ENCODE measurements at regions not wholly inside any gene's neighbourhood (a gene's known extent, or its start where the extent isn't known, plus 50 kb on each side); places are given as distances from the start of the nearest gene placed in this dataset.
A peak's percentile ranks its signal among the peaks of the same experiment; 100 is the strongest.

DNA sequence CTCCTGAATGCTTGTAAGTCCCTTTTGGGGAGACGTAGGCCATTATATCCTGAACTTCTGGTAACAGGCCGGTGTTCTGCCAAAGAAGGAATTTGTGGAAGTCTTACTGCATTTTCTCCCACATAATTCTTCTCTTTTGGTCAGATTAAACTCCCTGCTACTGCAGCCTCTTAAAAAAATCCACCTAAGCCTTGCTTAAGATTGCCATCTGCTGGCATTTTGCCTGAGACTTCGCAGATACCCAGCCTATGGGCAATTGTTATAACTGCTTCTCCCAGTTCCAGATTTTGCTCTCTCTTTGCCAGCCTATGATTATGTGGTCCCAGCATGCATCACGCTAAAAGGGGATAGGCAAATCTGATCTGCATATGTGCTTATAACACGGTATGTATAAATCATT, 391.6 kb upstream of the CHD1 start:
- WGBS (ENCODE audit: extremely low coverage, insufficient read length, low lambda C conversion rate), result no CpG with 5 or more reads among the region's 5 CpGs
- Histone ChIP-seq H3K27ac (ENCODE audit: insufficient read length, low read depth, low read length) (no peak overlapping the region), H3K56ac (ENCODE audit: insufficient read length, low read depth, low read length) (no peak overlapping the region), H3K79me1 (ENCODE audit: insufficient read depth, low read depth, low read length, poor library complexity, severe bottlenecking) (no peaks in the 10 kb centered on the region), H3K18ac (ENCODE audit: insufficient read length, low read depth, low read length) (no peak overlapping the region), H2AK5ac (ENCODE audit: insufficient read length, low read length) (no peak overlapping the region), H2BK12ac (ENCODE audit: insufficient read length, low read depth, low read length) (no peak overlapping the region), H3K23ac (ENCODE audit: insufficient read length, low read depth, low read length) (no peak overlapping the region), H4K20me1 (ENCODE audit: control insufficient read depth, insufficient read depth, insufficient read length) (no peaks in the 10 kb centered on the region), H3K9me3 (ENCODE audit: control insufficient read depth, low read depth, low read length) (no peaks in the 10 kb centered on the region), H2BK5ac (ENCODE audit: insufficient read length, low read length) (no peak overlapping the region), H3K23me2 (ENCODE audit: insufficient read length, low read depth, low read length, poor library complexity, severe bottlenecking) (no peaks in the 10 kb centered on the region), H3T11ph (ENCODE audit: low read length) (no peak overlapping the region), H3K4me1 (ENCODE audit: insufficient read depth, low read length) (no peaks in the 10 kb centered on the region), H3K4ac (ENCODE audit: low read depth, low read length) (no peak overlapping the region), H2BK120ac (ENCODE audit: low read depth, low read length, poor library complexity, severe bottlenecking) (no peak overlapping the region), H2BK20ac (ENCODE audit: low read depth, low read length, poor library complexity, severe bottlenecking) (no peak overlapping the region), H3K79me2 (ENCODE audit: insufficient read depth, low read length) (no peaks in the 10 kb centered on the region), H3K9ac (ENCODE audit: extremely low read depth, insufficient read length, low read length) (no peak overlapping the region), H4K5ac (ENCODE audit: insufficient read length, low read depth, low read length) (no peak overlapping the region), H3K14ac (ENCODE audit: insufficient read depth, low read length) (no peak overlapping the region), H3K27me3 (ENCODE audit: insufficient read depth, low read length) (no peaks in the 10 kb centered on the region), H3K4me2 (ENCODE audit: insufficient read depth, insufficient read length, low read length) (no peak overlapping the region), H4K91ac (ENCODE audit: insufficient read length, low read depth, low read length) (no peak overlapping the region), H2BK15ac (ENCODE audit: low read depth, low read length) (no peak overlapping the region), H4K8ac (replicated peaks; ENCODE audit: insufficient read length, low read depth, low read length) (no peak overlapping the region), H2AFZ (ENCODE audit: low read length) (peak overlapping the region; percentile 5)
- Mint-ChIP-seq H3K27ac (no peak overlapping the region), H3K36me3 (ENCODE audit: insufficient read depth in 1 of 3, low read depth in 3 of 3) (no peaks in the 10 kb centered on the region), H3K9me3 (no peaks in the 10 kb centered on the region), H3K4me3 (no peak overlapping the region), H3K4me1 (no peaks in the 10 kb centered on the region), H3K27me3 (ENCODE audit: low read depth) (no peaks in the 10 kb centered on the region)
- peak; percentile 50; the same call in 2 of the 3 replicates for TF ChIP-seq CTCF (conservative IDR thresholded peaks at IDR 0.05)
- DNase-seq, result peak; percentile 27
